HepG2 (cell line): ENCODE measurements at regions not wholly inside any gene's neighbourhood (a gene's known extent, or its start where the extent isn't known, plus 50 kb on each side); places are given as distances from the start of the nearest gene placed in this dataset.

ENCODE experiments used
- ATAC-seq: fragments of 200-7000 bp; cut with Tn5 transposase; 3 replicates; pipeline ENCODE4 v1.9.1; 2020; ENCODE audit warnings: mild to moderate bottlenecking, moderate library complexity
- BruUV-seq: library from RNA; stranded (reverse); fragments of 400-500 nt; replicated peaks from 2 replicates; lab custom pipeline; 2021; lab: Mats Ljungman, UMichigan
- CTCF ChIA-PET: fragments of 300-600 bp; formaldehyde crosslinking; extraction: SDS; loops from one replicate; lab custom pipeline; 2021; ENCODE audit warnings: low total read pairs, inconsistent platforms, low intra/inter-chr PET ratio; lab: Yijun Ruan, JAX
- POLR2A ChIA-PET: fragments of 350-600 bp; sonication (Branson Sonifier 250); formaldehyde crosslinking; loops from one replicate; lab custom pipeline; 2020; ENCODE audit warnings: antibody characterized with exemption, inconsistent platforms; lab: Yijun Ruan, JAX
- DNase-seq: peaks from one replicate; pipeline ENCODE4 v3.0.0-alpha.2; 2015; ENCODE audit warnings: low spot score
- FAIRE-seq: peaks from 3 replicates; lab custom pipeline; 2011; peaks lifted over from hg19 to GRCh38; lab: Jason Lieb, UNC
- H2AFZ ChIP-seq: one replicate; pipeline ENCODE4 v1.6.1; 2011; ENCODE audit warnings: low read length, inconsistent platforms
- H3K27ac ChIP-seq: fragments of 300-600 bp; 3 replicates; pipeline ENCODE4 v1.8.0; 2011; ENCODE audit warnings: mixed run types, mild to moderate bottlenecking, mixed read lengths, low read length, inconsistent platforms; ENCODE audit not compliant: insufficient read depth; ENCODE audit errors: extremely low read length
- H3K27me3 ChIP-seq, 2 experiments: fragments of 200-600 bp in 1 of 2; 2 replicates in 1 of 2; 3 replicates in 1 of 2; pipeline versions ENCODE4 v1.6.0 to v1.8.0; 2011; ENCODE audit warnings: low read length in 2 of 2, mild to moderate bottlenecking in 2 of 2, moderate library complexity in 2 of 2, inconsistent platforms in 1 of 2; ENCODE audit not compliant: insufficient read depth in 2 of 2, control insufficient read depth in 1 of 2
- H3K36me3 ChIP-seq, 2 experiments: fragments of 200-600 bp in 1 of 2; replicated peaks in 1 of 2; 2 replicates in 1 of 2; 3 replicates in 1 of 2; pipeline versions ENCODE4 v1.5.1 to v1.8.0; 2011; ENCODE audit warnings: low read length in 2 of 2, inconsistent platforms in 1 of 2; ENCODE audit not compliant: insufficient read depth in 2 of 2, control insufficient read depth in 1 of 2
- H3K4me1 ChIP-seq: 2 replicates; pipeline ENCODE4 v1.5.1; 2012; ENCODE audit warnings: low read length, inconsistent platforms; ENCODE audit not compliant: insufficient read depth
- H3K4me2 ChIP-seq: 2 replicates; pipeline ENCODE4 v1.6.0; 2011; ENCODE audit warnings: low read depth, low read length, inconsistent platforms
- H3K4me3 ChIP-seq, 3 experiments: fragments of 200-600 bp in 1 of 3; sonication (generic), shearing (Covaris generic) in 1 of 3; replicated peaks in 1 of 3; 2 replicates each; pipeline ENCODE4 v1.5.1; 2011 to 2016; ENCODE audit warnings: low read length in 3 of 3, inconsistent platforms in 2 of 3, low read depth in 2 of 3, mild to moderate bottlenecking in 2 of 3, control low read depth in 1 of 3, mixed read lengths in 1 of 3; ENCODE audit not compliant: insufficient read depth in 1 of 3
- H3K79me2 ChIP-seq: one replicate; pipeline ENCODE4 v1.6.1; 2011; ENCODE audit warnings: low read length, inconsistent platforms; ENCODE audit not compliant: insufficient read depth
- H3K9ac ChIP-seq: 2 replicates; pipeline ENCODE4 v1.6.0; 2011; ENCODE audit warnings: mild to moderate bottlenecking, low read depth, low read length, inconsistent platforms; ENCODE audit not compliant: insufficient read depth
- H3K9me3 ChIP-seq: 2 replicates; pipeline ENCODE4 v1.5.1; 2012; ENCODE audit warnings: mild to moderate bottlenecking, low read length
- H4K20me1 ChIP-seq: 2 replicates; pipeline ENCODE4 v1.6.0; 2011; ENCODE audit warnings: inconsistent platforms, mild to moderate bottlenecking, low read length, moderate library complexity; ENCODE audit not compliant: insufficient read depth
- U2AF1 ChIP-seq: fragments of 200-400 bp; formaldehyde crosslinking; optimal IDR thresholded peaks from 2 replicates; pipeline ENCODE3; 2017; ENCODE audit warnings: mild to moderate bottlenecking, low read depth, low read length
- ZNF24 ChIP-seq: fragments of 450-650 bp; IDR thresholded peaks from 2 replicates; pipeline ENCODE4 v1.6.1; 2017; ENCODE audit warnings: antibody characterized with exemption, mild to moderate bottlenecking
- WGBS: methylation state at CpG from one replicate; pipeline ENCODE4 v1.1.6; 2017; ENCODE audit warnings: low lambda C conversion rate; 5-methylcytosine and 5-hydroxymethylcytosine counted together
- in situ Hi-C: cut with HindIII; loops from 2 replicates; pipeline ENCODE4 v1.10.0; 2017; ENCODE audit warnings: low pct_unique_long_range_greater_than_20kb; ENCODE audit not compliant: extremely low pct_ligation_motif_present
- intact Hi-C: fragments of 100-400 bp; cut with micrococcal nuclease; formaldehyde crosslinking; loops from one replicate; pipeline ENCODE4 v1.10.0; 2022; ENCODE audit not compliant: unreplicated experiment

DNA sequence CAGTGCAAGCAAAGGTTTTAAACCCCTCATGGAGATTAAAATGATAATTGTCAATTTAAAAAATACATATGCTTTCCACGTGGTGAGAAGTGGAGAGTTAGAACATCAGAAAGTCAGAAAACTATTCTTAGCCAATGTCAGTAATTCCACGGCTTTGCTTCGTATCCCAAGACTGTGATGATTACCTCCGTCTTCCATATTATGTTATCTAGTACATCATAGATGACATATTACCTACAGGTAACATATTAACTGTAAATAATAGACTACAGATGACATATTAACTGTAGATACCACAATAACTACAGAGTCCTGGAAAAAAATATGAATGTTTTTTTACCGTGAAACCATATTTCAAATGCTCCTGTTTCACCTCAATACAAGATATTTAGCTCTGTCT, 579.4 kb upstream of the PFKP start:
- intact Hi-C loops (no loop called here), in situ Hi-C loops (no loop called here)
- CTCF ChIA-PET = no interaction called here
- Histone ChIP-seq H3K9ac (no peak overlapping the region), H3K4me1 (no peaks in the 10 kb centered on the region), H3K4me2 (no peak overlapping the region), H2AFZ (no peak overlapping the region), H4K20me1 (no peaks in the 10 kb centered on the region), H3K9me3 (no peaks in the 10 kb centered on the region), H3K27me3 (peaks cover 0 to 7% of the 10 kb centered on the region in 2 experiments; a peak in 1 of 5 replicates), H3K4me3 (no peak overlapping the region), H3K36me3 (no peaks in the 10 kb centered on the region), H3K79me2 (no peaks in the 10 kb centered on the region), H3K27ac (no peak overlapping the region)
- POLR2A ChIA-PET = no interaction called here
- no TSS peak for BruUV-seq
- 3% methylated on average over 5 of the region's 5 CpGs for WGBS
- ATAC-seq (no peak), DNase-seq (no peak), FAIRE-seq (no peak)
- no peak for TF ChIP-seq U2AF1

GRCh38 chr10:2478656-2479055, 588.7 kb upstream of the PFKP start:
- Histone ChIP-seq H2AFZ (no peak overlapping the region), H3K4me3 (no peak overlapping the region), H3K36me3 (no peaks in the 10 kb centered on the region), H3K79me2 (no peaks in the 10 kb centered on the region), H3K9me3 (no peaks in the 10 kb centered on the region)
- CTCF ChIA-PET = no interaction called here
- in situ Hi-C loops = no loop called here
- intact Hi-C loops = no loop called here
- BruUV-seq = no TSS peak
- FAIRE-seq = no peak
- no peak for TF ChIP-seq ZNF24
- TF ChIP-seq, all 625 proteins: peak for 0
- ATAC-seq (no peak), DNase-seq (no peak)
- WGBS = 0% methylated on average over 2 of the region's 2 CpGs
- Histone ChIP-seq H3K4me2 (no peak overlapping the region), H4K20me1 (no peaks in the 10 kb centered on the region), H3K4me1 (no peaks in the 10 kb centered on the region), H3K9ac (no peak overlapping the region), H3K27me3 (no peaks in the 10 kb centered on the region; a peak in 1 of 5 replicates), H3K27ac (no peak overlapping the region)
- POLR2A ChIA-PET = no interaction called here
